Heart left ventricle (tissue), 16 donors: ENCODE measurements at regions not wholly inside any gene's neighbourhood (a gene's known extent, or its start where the extent isn't known, plus 50 kb on each side); places are given as distances from the start of the nearest gene placed in this dataset.
A peak's percentile ranks its signal among the peaks of the same experiment; 100 is the strongest.

Experiments used
- ATAC-seq, 4 donors: fragments of 200-7000 bp; cut with Tn5 transposase; one replicate each; pipeline ENCODE4 v1.9.1; 2020 to 2022; ENCODE audit warnings: moderate library complexity in 4 of 4, mild to moderate bottlenecking in 3 of 4, moderate number of reproducible peaks in 1 of 4
- DNase-seq, 5 donors: peaks; one replicate each; pipeline ENCODE4 v3.0.0-alpha.2; 2020
- H3K27ac ChIP-seq, 12 donors: fragments of 200-600 bp; sonication (generic) in 4 of 12; one replicate each; pipeline versions ENCODE4 v1.5.0 to v1.8.0; 2016 to 2022; ENCODE audit warnings: mild to moderate bottlenecking in 2 of 12
- H3K27me3 ChIP-seq, 9 donors: fragments of 200-600 bp; sonication (generic) in 2 of 9; one replicate each; pipeline versions ENCODE4 v1.5.1 to v1.8.0; 2016 to 2022; ENCODE audit warnings: mild to moderate bottlenecking in 3 of 9
- H3K36me3 ChIP-seq, 9 donors: fragments of 200-600 bp; sonication (generic) in 2 of 9; one replicate each; pipeline versions ENCODE4 v1.5.0 to v1.8.0; 2018 to 2022; ENCODE audit warnings: mild to moderate bottlenecking in 2 of 9
- H3K4me1 ChIP-seq, 12 donors: fragments of 200-600 bp; sonication (generic) in 4 of 12; one replicate each; pipeline versions ENCODE4 v1.5.0 to v1.8.0; 2016 to 2022; ENCODE audit warnings: mild to moderate bottlenecking in 3 of 12
- H3K4me3 ChIP-seq, 12 donors: fragments of 200-600 bp; sonication (generic) in 4 of 12; one replicate each; pipeline versions ENCODE4 v1.5.0 to v1.8.0; 2017 to 2022; ENCODE audit warnings: mild to moderate bottlenecking in 9 of 12, moderate library complexity in 4 of 12
- H3K9me3 ChIP-seq, 12 donors: fragments of 200-600 bp; sonication (generic) in 4 of 12; one replicate each; pipeline versions ENCODE4 v1.5.0 to v1.8.0; 2016 to 2022; ENCODE audit warnings: mild to moderate bottlenecking in 1 of 12
- CTCF ChIP-seq, 12 donors: fragments of 200-600 bp; sonication (generic) in 4 of 12; IDR thresholded peaks; one replicate each; pipeline versions ENCODE4 v1.5.0 to v1.8.0; 2018 to 2022; ENCODE audit warnings: antibody characterized with exemption in 12 of 12, mild to moderate bottlenecking in 5 of 12
- POLR2A ChIP-seq, 2 donors: fragments of 450-650 bp; IDR thresholded peaks; one replicate each; pipeline ENCODE4 v1.6.1; 2017; ENCODE audit warnings: antibody characterized with exemption in 2 of 2, mild to moderate bottlenecking in 2 of 2, moderate library complexity in 2 of 2
- WGBS, 4 donors: extraction: QIAGEN DNeasy Blood & Tissue Kit in 2 of 4; methylation state at CpG; one replicate each; pipeline versions ENCODE4 v1.1.5 to v1.1.7; 2013 to 2018; 5-methylcytosine and 5-hydroxymethylcytosine counted together
- intact Hi-C, 10 donors: fragments of 100-400 bp; cut with DNase I; formaldehyde crosslinking; loops; one replicate each; pipeline versions ENCODE4 v1.11.1 to v1.14.2; 2022
- donor health status: ischemic (EF 13 %, LVEDD 7.1; RV severe dilation, severe dysfunction).
- donor health status: healthy with polysubstance abuse.
- donor health status: DM: no; HTN: yes; CAD: no.
- donor health status: DM: no; HTN: no; CAD: no.
- donor health status: ischemic (EF 25% LVEDD 6.9; RV normal size, moderate dysfunction).
- donor health status: ischemic (EF 25% LVEDD 5.7; RV mildly dilated, moderate dysfunction).
- donor health status: healthy.
- donor health status: DM: yes; HTN: yes; CAD: no.
- donor health status: ischemic (EF 35%, LVEDD 5.7; RV mildly dilated, moderate dysfunction).
- donor health status: nonischemic (EF 11% LVEDD 7.7; RV severe dilation, severe dysfunction).
- donor health status: DM: yes; HTN: yes; CAD: no.
- donor health status: PGD.
- donor health status: ischemic (EF 29% LVEDD 5.4; RV normal size, mild dysfunction).
- donor health status: nonischemic (EF 23%, LVEDD 6.1; RV moderate dilation, normal function).

DNA sequence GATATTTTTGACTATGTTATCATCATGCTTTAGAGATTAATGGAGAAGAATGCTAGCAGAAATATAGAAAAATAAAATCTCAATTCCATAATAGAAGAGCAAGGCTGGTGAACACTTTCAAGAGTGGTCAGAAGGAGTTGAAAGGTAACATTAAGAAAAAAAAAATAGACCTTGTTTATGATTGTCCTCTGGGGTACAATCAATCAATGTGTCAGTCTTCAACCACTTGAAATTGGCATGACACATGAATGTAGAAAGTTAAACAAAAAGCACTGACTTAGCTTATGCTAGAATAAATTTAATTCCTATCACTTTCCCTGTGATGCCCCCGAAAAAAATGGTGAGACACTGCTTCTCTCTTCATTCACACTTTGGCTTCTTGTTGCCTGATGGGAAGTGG, 750.3 kb upstream of the ADGRL2 start:
- WGBS, 4 donors: 65 to 86% (median 76%) methylated on average over 1 of the region's 1 CpG
- Histone ChIP-seq H3K27me3 (no peaks in the 10 kb centered on the region), H3K4me1 (no peaks in the 10 kb centered on the region), H3K36me3 (no peaks in the 10 kb centered on the region), H3K9me3 (no peaks in the 10 kb centered on the region), H3K27ac (no peak overlapping the region), H3K4me3 (no peak overlapping the region)
- TF ChIP-seq CTCF (IDR thresholded peaks at IDR 0.05) (no peak), POLR2A (IDR thresholded peaks at IDR 0.05) (no peak)
- DNase-seq (no peak), ATAC-seq (no peak)
- intact Hi-C loops: no loop called here

DNA sequence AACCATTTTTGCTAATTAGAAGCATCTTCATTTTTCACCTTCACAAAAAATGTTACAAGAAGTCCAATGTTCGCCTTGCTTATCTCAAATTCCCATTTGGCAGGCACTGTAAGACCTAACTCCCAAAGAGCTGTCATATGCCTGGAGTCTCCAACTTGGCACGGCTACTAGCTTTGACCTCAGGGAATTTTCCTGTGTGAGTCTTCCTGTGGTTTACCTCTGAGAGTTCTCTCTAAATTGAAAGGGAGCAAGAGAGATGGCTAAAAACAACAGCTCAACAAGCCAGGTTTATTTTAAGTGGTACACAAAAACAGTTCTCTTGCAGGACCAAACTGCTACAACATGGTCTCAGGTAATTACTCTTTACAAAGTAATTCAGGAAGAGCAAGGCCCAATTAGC, 756.0 kb upstream of the ADGRL2 start:
- DNase-seq (no peak), ATAC-seq (peak in 2 of 4 donors; percentile 49 to 51)
- H3K36me3 ChIP-seq: no peaks in the 10 kb centered on the region
- TF ChIP-seq POLR2A (IDR thresholded peaks at IDR 0.05) (no peak), CTCF (IDR thresholded peaks at IDR 0.05) (no peak)
- H3K4me1 ChIP-seq: no peaks in the 10 kb centered on the region
- H3K27ac ChIP-seq: no peak overlapping the region
- H3K9me3 ChIP-seq: no peaks in the 10 kb centered on the region
- intact Hi-C loops: no loop called here
- WGBS, 4 donors: 8 to 20% (median 12%) methylated on average over 2 of the region's 2 CpGs
- no peak overlapping the region for H3K4me3 ChIP-seq
- no peaks in the 10 kb centered on the region for H3K27me3 ChIP-seq

DNA sequence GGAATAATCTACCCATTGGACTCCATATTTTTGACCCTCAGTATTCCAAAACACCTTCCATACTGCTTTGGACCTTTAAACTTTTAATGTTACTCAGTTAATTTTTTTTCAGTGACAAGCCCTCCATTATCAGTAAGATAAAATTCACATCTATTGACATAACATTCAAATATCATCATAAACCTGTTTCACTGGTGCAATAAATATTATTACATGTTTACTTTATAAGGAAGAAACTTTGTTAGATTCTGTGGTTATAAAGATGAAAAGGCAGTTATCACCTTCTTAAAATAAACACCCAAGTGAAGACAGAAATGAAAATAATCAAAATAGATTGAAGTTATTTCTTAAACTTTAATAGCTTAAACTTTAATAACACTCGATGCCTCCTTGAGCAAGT, 758.5 kb upstream of the ADGRL2 start:
- ATAC-seq: no peak
- no peak overlapping the region for H3K4me3 ChIP-seq
- no peaks in the 10 kb centered on the region for H3K9me3 ChIP-seq
- WGBS, 4 donors: 86 to 96% (median 93%) methylated on average over 1 of the region's 1 CpG
- H3K27ac ChIP-seq: no peak overlapping the region
- no peaks in the 10 kb centered on the region for H3K27me3 ChIP-seq
- no peaks in the 10 kb centered on the region for H3K4me1 ChIP-seq
- intact Hi-C loops: no loop called here
- no peaks in the 10 kb centered on the region for H3K36me3 ChIP-seq
- TF ChIP-seq POLR2A (IDR thresholded peaks at IDR 0.05): no peak
- no peak for TF ChIP-seq CTCF (IDR thresholded peaks at IDR 0.05)
- no peak for DNase-seq

DNA sequence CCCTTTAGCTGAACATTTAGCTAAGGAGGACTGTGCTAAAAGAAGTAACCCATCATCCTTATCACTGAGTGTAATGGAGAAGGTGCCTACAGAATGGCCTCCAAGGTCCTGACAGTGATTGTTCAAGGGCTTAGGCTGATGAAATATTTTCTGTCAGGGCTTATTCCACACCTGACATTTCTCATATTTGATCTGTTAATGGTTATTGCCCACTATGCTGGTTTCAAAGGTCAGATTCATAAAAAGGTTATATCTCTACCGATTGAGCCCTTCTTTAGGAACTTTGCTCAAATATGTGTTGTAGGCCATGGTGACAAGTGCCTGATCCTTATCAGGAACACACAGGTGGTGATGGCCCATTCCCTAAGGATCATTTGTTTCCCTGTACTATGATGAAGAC, 766.4 kb upstream of the ADGRL2 start:
- Histone ChIP-seq H3K27me3 (no peaks in the 10 kb centered on the region), H3K4me3 (no peak overlapping the region), H3K9me3 (no peaks in the 10 kb centered on the region), H3K4me1 (no peaks in the 10 kb centered on the region), H3K27ac (no peak overlapping the region), H3K36me3 (no peaks in the 10 kb centered on the region)
- no peak for DNase-seq
- no peak for ATAC-seq
- 27 to 72% (median 71%) methylated on average over 1 of the region's 1 CpG for WGBS, 4 donors
- TF ChIP-seq CTCF (IDR thresholded peaks at IDR 0.05): no peak
- no peak for TF ChIP-seq POLR2A (IDR thresholded peaks at IDR 0.05)
- intact Hi-C loops: no loop called here
